Stimulated activated CD8-positive, alpha-beta memory T cell treated with anti-CD3 and anti-CD28 coated beads, Interleukin-7, amount 100 ng/mL, for 24 hours (primary cell): ENCODE measurements at regions not wholly inside any gene's neighbourhood (a gene's known extent, or its start where the extent isn't known, plus 50 kb on each side); places are given as distances from the start of the nearest gene placed in this dataset.

Experiments used
- DNase-seq: peaks from one replicate; pipeline ENCODE4 v3.0.0-alpha.2; 2020; ENCODE audit warnings: low read depth

DNA sequence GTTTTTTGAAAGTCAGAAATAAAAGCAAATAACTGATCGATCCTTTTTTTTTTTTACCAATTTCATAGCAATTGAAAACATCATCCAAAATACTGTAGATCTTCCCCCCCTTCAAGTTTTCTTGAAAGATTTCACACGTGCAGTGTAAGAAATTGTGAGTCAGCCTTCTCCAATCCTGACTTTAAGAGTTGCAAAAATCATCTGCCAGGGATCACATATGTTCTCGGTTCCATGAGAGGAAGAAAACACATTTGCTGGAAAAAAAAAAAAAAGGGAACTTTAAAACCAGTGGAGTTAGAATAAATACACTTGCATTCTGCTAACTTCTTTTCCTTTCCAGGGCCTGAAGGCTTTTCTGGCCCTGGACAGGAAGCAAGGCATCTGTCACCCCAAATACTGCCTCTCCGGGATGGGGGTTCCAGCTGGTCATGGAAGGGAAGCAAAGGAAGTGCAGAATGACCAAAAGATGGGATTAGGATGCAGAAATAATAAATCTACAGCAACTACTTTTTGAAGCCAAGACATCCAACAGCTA, 198.4 kb upstream of the KIAA1217 start:
- DNase-seq = no peak

GRCh38 chr10:24012249-24012803, 196.6 kb upstream of the KIAA1217 start:
- DNase-seq = no peak

DNA sequence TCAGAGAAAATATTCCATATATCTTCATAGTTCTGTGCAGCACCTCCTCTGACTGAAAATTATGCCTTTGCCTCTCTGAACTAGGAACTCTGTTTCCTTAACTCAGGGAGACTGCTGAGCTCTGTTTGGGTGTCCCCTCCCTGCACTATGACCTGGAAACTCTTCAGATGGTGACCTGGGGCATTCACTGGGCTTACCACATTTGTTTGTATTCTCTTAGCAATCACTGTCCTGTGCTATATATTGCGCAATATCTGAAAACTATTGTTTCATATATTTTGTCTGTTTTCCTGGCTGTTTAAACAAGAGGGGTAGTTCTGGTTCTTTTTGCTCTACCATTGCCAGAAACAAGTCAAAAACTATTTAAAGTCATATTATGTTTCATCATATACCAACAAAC, 181.8 kb upstream of the KIAA1217 start:
- no peak for DNase-seq

- no peak for DNase-seq
Observed at GRCh38 chr10:24034571-24034970, 174.4 kb upstream of the KIAA1217 start.

DNA sequence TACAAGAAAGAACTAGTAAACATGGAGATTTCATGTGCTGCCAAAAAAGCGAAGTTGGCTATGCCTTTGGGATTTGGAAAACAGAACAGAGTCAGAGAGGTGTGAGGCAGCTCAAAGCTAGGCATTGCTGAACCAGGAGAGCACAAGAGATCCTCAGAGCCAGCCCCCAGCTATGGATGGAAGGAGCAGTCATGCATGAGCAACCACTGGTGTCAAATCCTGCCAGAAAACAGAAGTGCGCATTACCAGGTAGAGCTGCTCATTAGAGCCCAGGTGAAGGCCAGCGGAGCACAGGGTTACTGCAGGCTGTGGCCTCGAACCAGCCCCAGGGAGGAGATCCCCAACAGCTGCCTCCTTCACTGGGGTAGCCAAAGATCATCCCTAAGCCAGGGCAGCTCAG, 173.2 kb upstream of the KIAA1217 start:
- no peak for DNase-seq

- DNase-seq = no peak
Observed at GRCh38 chr10:24039315-24039714, 169.6 kb upstream of the KIAA1217 start.

- no peak for DNase-seq
Observed at GRCh38 chr10:24039897-24040296, 169.0 kb upstream of the KIAA1217 start.

- DNase-seq = no peak
Observed at GRCh38 chr10:24041034-24041433, 167.9 kb upstream of the KIAA1217 start.

DNA sequence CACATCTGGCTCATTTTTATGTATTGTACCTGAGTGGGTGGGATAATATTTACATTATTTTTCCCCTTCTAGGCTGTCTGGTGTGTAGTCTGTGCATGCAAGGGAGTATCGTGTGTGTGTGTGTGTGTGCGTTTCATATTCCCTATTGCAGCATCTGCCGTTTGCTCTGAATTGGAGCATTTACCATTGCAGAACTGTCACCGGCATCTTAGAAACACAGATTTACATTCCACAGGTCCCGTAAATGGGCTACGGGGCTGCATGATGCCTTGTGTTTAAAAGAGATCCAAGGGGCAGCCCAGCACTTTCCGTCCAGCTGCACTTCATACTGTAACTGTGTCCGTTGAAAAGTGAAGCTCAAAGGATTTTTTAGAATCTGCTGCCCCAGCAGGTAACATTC, 167.1 kb upstream of the KIAA1217 start:
- no peak for DNase-seq

DNA sequence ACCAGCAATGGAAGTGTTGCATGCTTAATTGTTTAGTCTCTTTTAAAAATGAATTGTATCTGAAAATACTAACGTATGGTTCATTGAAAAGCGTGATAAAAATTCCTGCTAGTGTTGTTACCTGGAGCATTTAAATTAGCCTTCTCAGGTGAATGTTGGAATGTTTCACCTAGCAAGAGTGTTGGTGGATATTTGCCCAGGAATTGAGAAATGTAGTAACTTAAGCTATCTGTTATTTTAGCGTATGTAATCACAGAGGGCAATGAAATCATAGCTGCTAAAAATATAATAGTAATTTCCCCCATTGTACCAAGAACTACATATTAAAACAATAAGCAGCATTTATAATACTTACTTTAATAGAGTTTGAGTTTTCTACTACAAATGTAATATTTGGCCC, 166.1 kb upstream of the KIAA1217 start:
- no peak for DNase-seq

GRCh38 chr10:24046060-24046459, 162.9 kb upstream of the KIAA1217 start:
- no peak for DNase-seq

DNA sequence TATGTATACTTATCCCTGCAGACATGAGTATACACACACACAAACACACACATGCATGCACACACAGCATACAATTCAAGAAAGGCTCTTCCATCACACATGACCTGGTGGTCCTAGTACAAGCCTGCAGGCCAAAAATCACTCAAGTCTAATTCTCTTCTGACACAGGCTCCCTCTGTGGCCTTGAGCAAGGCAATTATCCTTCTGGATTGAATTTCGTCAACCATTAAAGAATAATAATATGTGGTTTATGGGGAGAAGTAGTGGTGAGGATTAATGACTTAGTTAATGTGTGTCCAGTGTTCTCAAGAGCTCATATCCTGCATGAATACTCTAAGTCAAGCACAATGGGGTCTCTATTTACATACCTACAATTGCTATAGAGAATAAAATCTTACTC, 161.8 kb upstream of the KIAA1217 start:
- no peak for DNase-seq

DNA sequence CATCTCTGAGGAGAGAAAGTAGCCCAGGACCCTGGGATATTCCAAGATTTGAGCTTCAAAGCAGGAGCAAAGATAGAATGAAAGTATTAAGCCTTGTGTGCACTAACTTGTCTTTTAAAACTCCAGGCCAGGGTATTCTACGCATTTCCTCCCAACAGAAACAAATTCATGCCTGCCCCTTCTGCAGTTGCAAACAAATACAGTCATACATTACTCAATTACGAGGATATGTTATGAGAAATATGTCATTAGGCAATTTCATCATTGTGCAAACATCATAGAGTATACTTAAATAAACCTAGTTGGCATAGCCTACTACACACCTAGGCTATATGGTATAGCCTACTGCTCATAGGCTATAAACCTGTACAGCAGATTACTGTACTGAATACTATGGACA, 154.5 kb upstream of the KIAA1217 start:
- DNase-seq = no peak

DNA sequence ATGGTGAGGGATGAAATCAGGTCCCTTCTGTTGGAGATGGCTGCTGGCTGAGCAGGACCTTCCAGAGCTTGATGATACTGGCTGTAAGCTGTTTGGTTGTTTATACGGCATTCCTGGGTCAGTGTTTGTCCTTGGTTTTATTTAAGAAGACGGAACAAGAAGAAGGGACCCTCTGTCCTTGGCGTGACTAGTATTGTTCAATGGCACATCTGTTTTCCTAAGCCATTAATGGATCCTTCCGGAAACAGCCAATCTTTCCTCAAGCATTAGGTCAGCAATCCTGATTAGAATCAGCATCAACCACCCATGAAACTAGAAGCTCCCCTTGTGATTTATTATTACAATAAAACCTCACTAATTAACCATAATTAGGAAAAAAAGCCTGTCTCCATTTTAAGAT, 128.7 kb upstream of the KIAA1217 start:
- no peak for DNase-seq

GRCh38 chr10:24086296-24087086, 122.4 kb upstream of the KIAA1217 start:
- DNase-seq = no peak

- DNase-seq = no peak
Observed at GRCh38 chr10:24091256-24091655, 117.7 kb upstream of the KIAA1217 start.

DNA sequence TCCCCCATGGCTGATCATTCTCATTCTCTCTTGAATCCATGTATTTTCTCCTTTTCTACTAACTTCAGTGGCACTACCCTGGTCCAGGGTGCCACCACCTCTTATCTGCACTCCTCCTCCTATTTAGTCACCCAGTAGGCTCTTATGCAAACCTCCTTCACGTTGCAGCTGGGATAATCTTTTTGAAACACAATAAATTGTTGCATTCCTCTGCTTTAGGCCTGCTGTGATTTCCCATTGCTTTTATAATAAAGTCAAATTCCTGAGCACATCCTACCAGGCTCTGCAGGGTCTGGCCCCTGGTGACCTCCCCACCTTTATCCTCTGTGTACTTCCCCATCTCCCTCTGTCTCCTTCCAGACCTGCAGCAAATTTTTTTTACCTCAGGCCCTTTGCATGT, 112.7 kb upstream of the KIAA1217 start:
- no peak for DNase-seq

- no peak for DNase-seq
Observed at GRCh38 chr10:24097751-24098207, 111.2 kb upstream of the KIAA1217 start.

- no peak for DNase-seq
Observed at GRCh38 chr10:24104895-24105294, 104.0 kb upstream of the KIAA1217 start.

GRCh38 chr10:24113901-24114300, 95.0 kb upstream of the KIAA1217 start:
- DNase-seq = no peak

GRCh38 chr10:24114556-24114955, 94.4 kb upstream of the KIAA1217 start:
- DNase-seq = no peak

GRCh38 chr10:24115403-24115802, 93.5 kb upstream of the KIAA1217 start:
- no peak for DNase-seq

DNA sequence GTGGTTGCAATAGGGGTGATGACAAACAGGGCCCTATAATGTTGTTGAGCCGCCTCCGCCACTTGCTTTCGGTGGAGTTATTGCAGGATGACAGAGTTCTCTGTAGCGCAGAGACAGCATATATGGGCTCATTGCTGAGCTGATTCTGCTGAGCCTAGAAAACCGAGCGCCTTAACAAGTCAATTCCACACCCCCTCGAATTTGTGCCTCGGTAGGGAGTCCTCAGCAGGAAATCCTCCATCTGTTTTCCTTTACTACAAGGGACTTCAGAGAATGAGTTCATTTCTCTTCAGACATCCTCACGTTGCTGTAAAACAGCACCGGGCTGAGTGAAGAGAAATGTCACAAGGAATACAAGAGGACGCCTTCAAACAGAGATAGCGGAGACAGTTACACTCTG, 90.7 kb upstream of the KIAA1217 start:
- DNase-seq = no peak

DNA sequence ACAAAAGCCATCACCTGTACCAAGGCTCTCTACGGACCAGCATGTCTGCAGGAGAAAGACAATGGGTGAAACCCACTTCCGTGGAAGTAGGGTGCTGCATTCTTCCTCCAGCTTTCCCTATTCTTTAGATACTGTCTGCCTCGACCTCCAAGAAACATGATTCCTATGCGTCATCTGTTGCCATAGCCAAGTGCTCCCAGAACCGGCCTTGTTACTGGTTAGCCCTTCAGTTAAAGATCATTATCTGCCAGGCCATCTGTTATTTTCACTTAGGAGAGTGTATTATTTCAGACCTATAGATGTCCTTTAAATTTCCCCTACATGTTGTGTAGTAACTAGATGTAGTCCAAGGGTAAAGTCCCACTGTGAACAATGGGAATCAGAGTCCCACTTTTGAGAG, 89.0 kb upstream of the KIAA1217 start:
- no peak for DNase-seq
